ENCODE measurements at regions not wholly inside any gene's neighbourhood (a gene's known extent, or its start where the extent isn't known, plus 50 kb on each side); places are given as distances from the start of the nearest gene placed in this dataset.
A peak's percentile ranks its signal among the peaks of the same experiment; 100 is the strongest.
"Not testable (repeated sequence)": the region's sequence is repeated elsewhere in the genome, so short reads cannot be mapped to it uniquely, and the experiment has no call there.

DNA sequence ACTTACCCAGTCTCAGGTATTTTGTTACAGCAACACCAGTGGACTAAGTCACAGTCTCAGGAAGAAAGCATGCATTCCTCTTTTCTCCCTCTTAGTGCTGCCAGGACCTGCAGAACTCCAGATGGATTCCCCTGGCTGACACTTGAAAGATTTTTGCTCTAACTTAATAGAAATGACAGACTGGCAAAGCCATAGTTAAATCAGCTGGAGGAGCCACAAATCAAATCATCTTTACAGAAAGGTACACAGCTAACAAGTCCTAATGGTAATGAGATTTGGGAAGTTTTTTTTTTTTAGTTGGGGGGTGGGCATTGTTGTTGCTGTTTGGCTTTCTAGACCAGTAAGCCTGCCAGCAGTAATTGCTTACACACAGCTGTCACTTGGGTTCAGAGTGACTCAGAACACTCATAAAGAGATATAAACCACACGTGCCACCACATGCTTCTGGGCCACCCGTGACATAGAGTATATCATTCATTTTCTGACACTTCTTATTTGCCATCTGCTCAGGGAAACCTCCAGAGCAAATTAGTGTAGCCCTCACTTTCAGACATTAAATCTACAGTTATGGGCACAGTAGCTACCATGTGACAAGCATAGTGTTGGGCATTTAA is 72.4 kb downstream of the FH start:
- peak; percentile 88 for DNase-seq (ENCODE audit: low read depth)

GRCh38 chr1:241444836-241445235 is 74.7 kb downstream of the FH start:
- no peak for DNase-seq (ENCODE audit: low read depth)

DNA sequence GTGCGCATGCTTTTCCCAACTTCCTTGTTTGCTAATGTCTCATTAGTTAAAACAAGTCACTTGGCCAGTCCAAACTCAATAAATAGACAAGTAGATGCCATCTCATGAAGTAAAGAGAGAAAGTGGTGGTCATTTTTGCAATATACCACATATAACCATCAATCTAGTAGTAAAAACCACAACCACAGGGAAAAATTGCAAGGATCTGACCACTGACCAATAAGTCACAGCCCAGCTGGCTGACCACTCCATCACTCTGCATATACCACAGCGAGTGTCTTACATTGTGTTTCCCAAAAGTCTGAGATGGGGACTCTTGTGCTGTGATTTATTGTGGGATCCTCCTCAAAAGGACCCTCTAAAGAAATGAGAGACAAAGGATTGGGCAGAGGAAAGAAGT is 76.0 kb downstream of the FH start:
- DNase-seq (ENCODE audit: low read depth): peak; percentile 86

- peak; percentile 85 for DNase-seq (ENCODE audit: low read depth)
Measured at GRCh38 chr1:241442686-241443085, 76.9 kb downstream of the FH start.

GRCh38 chr1:241440904-241441303 is 78.7 kb downstream of the FH start:
- DNase-seq (ENCODE audit: low read depth): no peak

DNA sequence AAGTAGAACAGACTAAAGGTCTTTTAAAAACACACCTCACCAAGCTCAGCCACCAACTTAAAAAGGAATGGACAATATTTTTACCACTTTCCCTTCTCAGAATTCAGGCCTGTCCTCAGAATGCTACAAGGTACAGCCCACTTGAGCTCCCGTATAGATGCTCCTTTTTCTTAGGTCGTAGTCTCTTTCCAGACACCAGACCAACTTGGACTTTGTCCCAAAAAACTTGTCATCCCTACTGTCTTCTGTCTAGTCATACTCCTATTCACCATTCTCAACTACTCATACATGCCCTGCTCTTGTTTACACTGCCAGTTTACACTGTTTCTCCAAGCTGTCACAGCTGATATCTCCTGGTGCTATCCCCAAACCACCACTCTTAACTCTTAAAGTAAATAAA is 80.9 kb downstream of the FH start:
- not testable (repeated sequence) for DNase-seq (ENCODE audit: low read depth)

GRCh38 chr1:241432241-241432640 is 75.2 kb upstream of the RGS7 start:
- no peak for DNase-seq (ENCODE audit: low read depth)

- DNase-seq (ENCODE audit: low read depth): not testable (repeated sequence)
Measured at GRCh38 chr1:241425091-241425490, 68.1 kb upstream of the RGS7 start.

- no peak for DNase-seq (ENCODE audit: low read depth)
Measured at GRCh38 chr1:241424480-241424971, 67.5 kb upstream of the RGS7 start.

DNA sequence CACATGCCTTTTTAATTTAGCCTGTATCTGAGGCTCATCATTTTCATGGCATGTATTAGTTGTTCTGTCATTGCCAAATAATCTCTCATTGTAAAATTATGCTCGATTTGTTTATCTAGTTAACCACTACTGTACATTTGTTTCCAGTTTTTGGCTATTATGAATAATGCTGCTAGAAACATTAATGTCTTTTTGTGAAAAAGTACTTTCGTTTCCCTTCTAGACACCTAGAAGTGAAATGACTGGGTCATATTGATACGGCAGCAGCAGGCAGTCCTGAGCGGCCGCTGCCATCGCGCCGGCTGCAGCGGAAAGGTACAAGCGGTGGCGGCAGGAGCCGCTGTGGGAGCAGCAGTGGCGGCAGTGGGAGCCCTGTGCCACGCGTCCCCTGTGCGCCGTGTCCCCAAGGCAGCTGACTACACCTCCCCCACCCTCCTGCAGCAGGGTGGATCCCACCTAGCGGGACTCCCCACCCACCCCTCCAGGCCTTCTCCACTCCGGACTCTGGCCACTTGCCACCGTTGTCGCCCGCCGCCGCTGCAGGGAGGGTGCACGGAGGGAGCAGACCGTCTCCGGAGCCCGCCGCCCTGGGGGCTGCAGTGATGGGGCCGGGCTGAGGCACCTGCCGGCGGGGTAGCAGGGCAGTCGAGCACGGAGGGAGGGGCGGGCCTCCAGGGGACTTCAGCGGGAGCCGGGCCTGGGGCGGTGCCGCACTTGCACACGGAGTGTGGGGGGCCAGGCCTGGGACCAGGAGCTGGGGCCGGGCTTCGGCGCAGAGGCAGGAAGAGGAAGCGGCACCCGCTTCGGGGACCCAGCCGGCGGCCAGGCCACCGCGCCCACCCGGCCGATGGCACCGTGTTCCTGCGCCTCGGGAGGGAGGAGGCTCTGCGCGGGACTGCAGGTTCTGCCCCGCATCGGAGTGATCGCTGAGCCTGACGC is 66.8 kb upstream of the RGS7 start:
- peak; percentile 24 for DNase-seq (ENCODE audit: low read depth)

- DNase-seq (ENCODE audit: low read depth): no peak
Measured at GRCh38 chr1:241422470-241422869, 65.5 kb upstream of the RGS7 start.

DNA sequence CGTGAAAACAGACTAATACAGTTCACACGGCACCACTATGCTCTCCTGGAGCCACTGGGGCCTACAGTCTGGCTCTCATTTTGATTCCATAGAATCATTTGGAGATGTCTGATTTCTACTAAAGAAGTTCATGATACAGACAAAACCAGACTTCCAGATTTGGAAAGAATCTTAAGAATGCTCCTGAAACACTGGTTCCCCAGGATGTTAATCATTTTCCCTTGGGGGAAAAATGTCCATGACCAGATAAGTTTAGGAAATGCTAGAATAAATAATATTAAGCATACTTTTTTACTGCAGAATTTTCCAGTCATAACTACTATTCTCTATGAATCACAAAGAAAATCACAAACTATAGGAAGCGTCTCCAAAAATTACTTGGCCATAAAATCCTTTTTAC is 63.0 kb upstream of the RGS7 start:
- DNase-seq (ENCODE audit: low read depth): no peak

GRCh38 chr1:241417258-241417657 is 60.3 kb upstream of the RGS7 start:
- DNase-seq (ENCODE audit: low read depth): no peak

DNA sequence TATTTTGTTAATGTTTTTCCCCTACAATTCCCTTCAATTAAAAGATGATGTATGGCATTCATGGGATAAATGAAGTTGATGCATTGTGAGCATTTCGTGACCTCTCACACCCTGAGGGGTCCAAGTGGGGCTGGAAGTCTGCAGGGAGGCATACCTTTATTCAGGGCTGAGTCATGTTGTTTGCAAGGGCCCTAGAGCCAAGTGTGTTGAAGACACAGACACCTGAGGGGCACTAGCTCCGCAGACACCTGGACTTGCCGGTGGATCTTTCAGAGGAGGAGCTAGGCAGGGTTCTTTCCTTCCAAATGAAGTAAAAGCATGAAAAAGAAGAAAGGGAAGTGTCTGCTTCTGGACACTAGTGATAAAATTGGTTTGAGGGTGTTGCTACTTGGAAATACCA is 57.0 kb upstream of the RGS7 start:
- no peak for DNase-seq (ENCODE audit: low read depth)

- DNase-seq (ENCODE audit: low read depth): peak; percentile 66
Measured at GRCh38 chr1:241413386-241413785, 56.4 kb upstream of the RGS7 start.

GRCh38 chr1:241412646-241413045 is 55.6 kb upstream of the RGS7 start:
- DNase-seq (ENCODE audit: low read depth): no peak

- no peak for DNase-seq (ENCODE audit: low read depth)
Measured at GRCh38 chr1:241411776-241412338, 54.9 kb upstream of the RGS7 start.

DNA sequence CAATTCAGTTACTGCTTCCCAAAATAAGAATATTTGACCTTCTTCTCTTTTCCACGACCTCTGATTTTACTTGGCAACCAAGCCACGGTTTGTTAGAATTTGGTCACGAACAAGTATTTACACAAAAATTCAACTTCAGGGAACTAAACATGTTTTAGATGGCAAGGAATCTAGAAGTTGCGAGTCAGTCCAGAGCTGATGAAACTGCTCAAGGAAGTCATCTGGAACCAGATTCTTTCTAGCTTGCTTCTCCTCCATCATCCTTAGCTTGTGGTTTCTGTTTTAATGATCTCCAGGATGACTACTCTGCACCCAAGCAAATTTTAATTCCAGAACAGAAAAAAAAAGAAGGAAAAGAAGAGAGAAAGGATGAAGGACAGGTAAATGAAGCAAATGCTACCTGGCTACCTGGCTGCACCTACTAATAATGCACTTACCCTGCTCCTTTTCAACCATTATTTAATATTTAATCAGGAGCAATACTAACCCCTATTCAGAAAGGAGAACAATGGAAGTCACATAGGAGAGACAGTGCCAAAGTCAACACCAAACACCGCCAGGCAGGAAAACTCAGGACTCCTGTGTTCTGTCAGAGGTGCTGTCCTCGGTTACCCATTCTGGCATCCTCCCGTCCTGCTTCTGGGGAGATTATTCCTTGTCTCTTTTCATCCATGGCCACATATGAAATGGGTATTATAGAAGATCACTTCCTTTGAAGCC is 54.2 kb upstream of the RGS7 start:
- no peak for DNase-seq (ENCODE audit: low read depth)

DNA sequence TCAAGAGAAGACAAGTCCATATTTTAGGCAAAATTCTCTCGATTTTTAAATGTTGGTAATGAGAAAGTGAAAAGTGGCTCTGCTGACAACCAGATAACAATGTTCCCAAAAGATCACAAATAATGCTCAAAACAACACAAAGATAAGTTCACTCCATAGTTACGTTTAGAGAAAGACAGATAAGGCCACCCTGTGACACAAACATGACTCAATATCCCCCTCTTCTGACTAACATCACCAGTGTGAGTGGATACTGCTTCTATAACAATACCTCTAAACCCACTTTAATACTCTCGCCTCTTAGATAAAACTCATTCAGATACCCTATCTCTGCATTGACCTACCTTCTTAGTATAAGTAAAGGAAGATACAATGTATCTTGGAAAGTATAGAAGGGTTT is 51.2 kb upstream of the RGS7 start:
- no peak for DNase-seq (ENCODE audit: low read depth)

All from myocyte (in vitro differentiated cells).